ENCODE measurements at regions not wholly inside any gene's neighbourhood (a gene's known extent, or its start where the extent isn't known, plus 50 kb on each side); places are given as distances from the start of the nearest gene placed in this dataset.
"Not testable (repeated sequence)": the region's sequence is repeated elsewhere in the genome, so short reads cannot be mapped to it uniquely, and the experiment has no call there.

GRCh38 chr6:167403427-167403826, 78.5 kb downstream of the TTLL2 start:
- no peaks in the 10 kb centered on the region for H3K9me3 Mint-ChIP-seq
- H3K27ac Mint-ChIP-seq = no peak overlapping the region
- ATAC-seq (replicated peaks) = no peak
- no peak for DNase-seq
- no peaks in the 10 kb centered on the region for H3K36me3 Mint-ChIP-seq
- no peaks in the 10 kb centered on the region for H3K4me1 Mint-ChIP-seq
- H3K27me3 Mint-ChIP-seq = peaks cover 19 to 30% of the 10 kb centered on the region in 2 donors
- H3K4me3 Mint-ChIP-seq = no peak overlapping the region

GRCh38 chr6:167404385-167405049, 79.6 kb downstream of the TTLL2 start:
- Mint-ChIP-seq H3K9me3 (no peaks in the 10 kb centered on the region), H3K4me1 (no peaks in the 10 kb centered on the region), H3K27ac (no peak overlapping the region), H3K27me3 (peaks cover 19 to 31% of the 10 kb centered on the region in 2 donors), H3K36me3 (no peaks in the 10 kb centered on the region), H3K4me3 (no peak overlapping the region)
- ATAC-seq (replicated peaks) = no peak
- DNase-seq = no peak

- ATAC-seq (replicated peaks) = no peak
- no peaks in the 10 kb centered on the region for H3K9me3 Mint-ChIP-seq
- H3K27ac Mint-ChIP-seq = no peak overlapping the region
- peaks cover 19 to 28% of the 10 kb centered on the region in 2 donors for H3K27me3 Mint-ChIP-seq
- no peak for DNase-seq
- no peak overlapping the region for H3K4me3 Mint-ChIP-seq
- no peaks in the 10 kb centered on the region for H3K36me3 Mint-ChIP-seq
- H3K4me1 Mint-ChIP-seq = no peaks in the 10 kb centered on the region
These were observed 81.1 kb downstream of the TTLL2 start for GRCh38 chr6:167405778-167406532.

DNA sequence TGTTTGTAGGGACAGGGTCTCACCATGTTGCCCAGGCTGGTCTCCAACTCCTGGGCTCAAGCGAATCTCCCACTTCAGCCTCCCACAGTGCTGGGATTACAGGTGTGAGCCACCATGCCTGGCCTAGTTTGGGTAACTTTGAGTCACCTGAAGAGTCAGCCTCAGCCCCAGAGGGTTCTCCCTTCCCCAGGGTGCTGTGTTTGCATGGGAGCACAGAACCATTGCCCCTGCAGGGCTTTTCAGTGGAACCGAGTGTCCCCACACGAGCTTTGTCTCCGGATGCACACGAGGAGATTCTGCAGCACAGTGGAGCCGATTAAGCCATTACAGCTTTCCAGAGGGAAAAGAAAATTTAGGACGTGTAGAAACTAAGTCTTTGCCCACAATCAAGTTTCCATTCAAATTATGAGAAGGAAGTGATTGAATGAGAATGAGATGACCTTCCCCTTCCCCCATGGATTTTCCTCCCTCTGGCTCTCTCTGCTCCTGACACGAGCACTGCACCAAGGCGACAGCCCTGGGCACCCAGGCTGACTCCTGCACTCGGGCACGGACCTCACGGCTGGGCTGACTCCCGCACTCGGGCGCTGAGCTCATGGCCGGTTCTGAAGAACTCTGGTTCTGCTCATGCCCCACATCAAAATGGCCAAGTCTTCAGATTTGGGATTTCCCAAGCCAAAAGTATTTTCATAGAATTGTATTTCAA, 81.8 kb downstream of the TTLL2 start:
- H3K9me3 Mint-ChIP-seq; H3K4me3 Mint-ChIP-seq; DNase-seq; H3K36me3 Mint-ChIP-seq; ATAC-seq (replicated peaks); H3K27ac Mint-ChIP-seq; H3K4me1 Mint-ChIP-seq: not testable (repeated sequence)
- peaks cover 19 to 28% of the 10 kb centered on the region in 2 donors for H3K27me3 Mint-ChIP-seq

DNA sequence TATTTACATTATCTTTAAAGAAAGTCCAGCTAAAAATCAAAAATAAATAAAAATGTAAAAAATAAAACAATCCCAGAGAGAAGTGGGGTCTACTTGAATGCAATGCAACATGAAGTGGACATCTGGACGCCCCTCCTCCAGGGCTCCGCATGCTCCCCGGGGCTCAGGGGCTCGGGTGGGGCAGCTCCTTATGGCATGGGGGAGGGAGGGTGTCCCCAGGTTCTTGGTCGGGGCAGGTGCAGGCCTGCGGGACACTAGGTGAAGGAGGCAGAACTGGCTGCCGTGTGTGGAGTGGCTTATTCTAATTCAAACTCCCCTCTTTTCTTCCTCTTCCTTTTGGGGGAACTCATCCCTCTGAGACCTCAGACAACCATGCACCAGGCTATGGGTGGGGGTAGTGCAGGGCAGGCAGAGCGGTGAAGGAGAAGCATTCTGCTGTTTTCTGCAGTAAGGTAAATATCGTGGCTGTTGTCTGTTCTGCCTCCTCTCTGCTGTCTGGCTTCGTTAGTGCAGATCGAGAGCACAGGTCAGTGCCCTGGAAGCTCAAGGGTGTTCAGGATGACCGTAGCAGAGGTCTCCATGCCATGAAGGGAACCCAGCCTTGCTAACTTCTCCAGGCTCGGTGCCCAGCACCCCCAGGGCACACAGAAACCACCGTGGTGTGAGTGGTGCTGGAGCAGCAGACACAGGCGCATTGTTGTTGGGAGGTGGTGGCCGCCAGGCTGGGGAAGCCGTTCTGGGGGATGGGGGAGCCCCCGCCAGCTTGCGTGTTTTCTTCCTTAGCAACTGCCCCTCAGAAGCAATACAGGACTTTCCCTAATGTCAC, 82.6 kb downstream of the TTLL2 start:
- Mint-ChIP-seq H3K4me1 (no peaks in the 10 kb centered on the region), H3K27ac (no peak overlapping the region), H3K9me3 (no peaks in the 10 kb centered on the region), H3K4me3 (no peak overlapping the region), H3K27me3 (peaks cover 14 to 28% of the 10 kb centered on the region in 2 donors), H3K36me3 (no peaks in the 10 kb centered on the region)
- DNase-seq (no peak), ATAC-seq (replicated peaks) (no peak)

GRCh38 chr6:167408235-167408869, 83.5 kb downstream of the TTLL2 start:
- Mint-ChIP-seq H3K27ac (no peak overlapping the region), H3K4me3 (no peak overlapping the region), H3K36me3 (no peaks in the 10 kb centered on the region), H3K27me3 (peaks cover 14 to 28% of the 10 kb centered on the region in 2 donors), H3K4me1 (no peaks in the 10 kb centered on the region), H3K9me3 (no peaks in the 10 kb centered on the region)
- DNase-seq (no peak), ATAC-seq (replicated peaks) (no peak)

- Mint-ChIP-seq H3K27ac (no peak overlapping the region), H3K4me1 (no peaks in the 10 kb centered on the region), H3K4me3 (no peak overlapping the region), H3K27me3 (peaks cover 14 to 28% of the 10 kb centered on the region in 2 donors), H3K36me3 (no peaks in the 10 kb centered on the region), H3K9me3 (no peaks in the 10 kb centered on the region)
- no peak for ATAC-seq (replicated peaks)
- DNase-seq = no peak
These were observed 84.2 kb downstream of the TTLL2 start for GRCh38 chr6:167409079-167409478.

- ATAC-seq (replicated peaks) = peak in 1 of 2 donors; percentile 7
- no peak for DNase-seq
- peaks cover 14 to 28% of the 10 kb centered on the region in 2 donors for H3K27me3 Mint-ChIP-seq
- H3K4me1 Mint-ChIP-seq = no peaks in the 10 kb centered on the region
- no peak overlapping the region for H3K4me3 Mint-ChIP-seq
- no peaks in the 10 kb centered on the region for H3K36me3 Mint-ChIP-seq
- H3K9me3 Mint-ChIP-seq = no peaks in the 10 kb centered on the region
- no peak overlapping the region for H3K27ac Mint-ChIP-seq
These were observed 84.8 kb downstream of the TTLL2 start for GRCh38 chr6:167409694-167410093.

- no peak overlapping the region for H3K27ac Mint-ChIP-seq
- peaks cover 7 to 20% of the 10 kb centered on the region in 2 donors for H3K27me3 Mint-ChIP-seq
- no peak for DNase-seq
- no peaks in the 10 kb centered on the region for H3K4me1 Mint-ChIP-seq
- no peaks in the 10 kb centered on the region for H3K9me3 Mint-ChIP-seq
- no peak overlapping the region for H3K4me3 Mint-ChIP-seq
- H3K36me3 Mint-ChIP-seq = no peaks in the 10 kb centered on the region
- no peak for ATAC-seq (replicated peaks)
These were observed 85.6 kb downstream of the TTLL2 start for GRCh38 chr6:167410462-167410861.

- no peak for ATAC-seq (replicated peaks)
- Mint-ChIP-seq H3K36me3 (no peaks in the 10 kb centered on the region), H3K27ac (no peak overlapping the region), H3K9me3 (no peaks in the 10 kb centered on the region), H3K27me3 (peaks cover 8 to 20% of the 10 kb centered on the region in 2 donors), H3K4me1 (no peaks in the 10 kb centered on the region), H3K4me3 (no peak overlapping the region)
- DNase-seq = no peak
These were observed 87.6 kb downstream of the TTLL2 start for GRCh38 chr6:167412506-167412905.

GRCh38 chr6:167415441-167415961, 90.6 kb downstream of the TTLL2 start:
- DNase-seq (no peak), ATAC-seq (replicated peaks) (no peak)
- no peak overlapping the region for H3K4me3 Mint-ChIP-seq
- H3K36me3 Mint-ChIP-seq = no peaks in the 10 kb centered on the region
- peaks cover 11 to 22% of the 10 kb centered on the region in 2 donors for H3K27me3 Mint-ChIP-seq
- no peaks in the 10 kb centered on the region for H3K9me3 Mint-ChIP-seq
- H3K4me1 Mint-ChIP-seq = no peaks in the 10 kb centered on the region
- no peak overlapping the region for H3K27ac Mint-ChIP-seq

DNA sequence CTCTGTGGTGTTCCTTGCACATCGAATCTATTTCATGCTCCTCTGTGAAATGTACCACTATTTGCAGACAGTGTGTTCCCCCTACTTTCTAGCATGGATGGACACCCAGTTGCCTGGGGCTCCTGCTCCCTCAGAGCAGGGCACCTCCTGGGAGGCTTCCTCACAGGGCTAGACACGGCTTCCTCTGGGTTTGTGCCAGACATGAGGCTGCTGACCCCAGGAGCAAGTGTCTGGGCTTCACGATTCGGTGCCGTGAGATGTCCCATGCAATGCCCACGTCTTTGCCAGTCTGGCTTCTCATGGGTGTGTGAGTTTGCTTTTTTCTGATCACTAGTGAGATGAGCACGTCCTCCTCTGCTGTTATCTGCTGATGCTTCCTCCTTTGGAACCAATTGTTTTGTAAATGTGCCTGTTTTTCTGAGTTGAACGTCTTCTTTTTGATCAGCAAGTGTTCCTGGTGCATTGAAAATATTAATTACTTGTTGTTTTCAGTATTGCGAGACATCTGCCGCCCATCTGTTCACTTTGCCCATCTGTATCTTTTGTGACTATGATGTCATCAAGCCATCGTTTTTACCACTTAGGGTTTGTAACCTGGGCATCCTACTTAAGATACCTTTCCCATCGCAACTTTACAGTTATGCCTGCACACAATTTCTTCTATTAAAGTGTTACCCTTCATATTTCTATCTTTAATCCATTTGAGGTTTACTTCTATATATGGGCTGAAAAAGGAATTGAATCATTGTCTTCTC, 92.0 kb downstream of the TTLL2 start:
- no peak overlapping the region for H3K27ac Mint-ChIP-seq
- H3K4me1 Mint-ChIP-seq = no peaks in the 10 kb centered on the region
- H3K36me3 Mint-ChIP-seq = no peaks in the 10 kb centered on the region
- ATAC-seq (replicated peaks) (no peak), DNase-seq (no peak)
- no peaks in the 10 kb centered on the region for H3K9me3 Mint-ChIP-seq
- peaks cover 11 to 22% of the 10 kb centered on the region in 2 donors for H3K27me3 Mint-ChIP-seq
- no peak overlapping the region for H3K4me3 Mint-ChIP-seq

GRCh38 chr6:167420177-167420576, 95.3 kb downstream of the TTLL2 start:
- Mint-ChIP-seq H3K27ac (no peak overlapping the region), H3K36me3 (no peaks in the 10 kb centered on the region), H3K27me3 (peaks cover 11 to 22% of the 10 kb centered on the region in 2 donors), H3K4me3 (no peak overlapping the region), H3K9me3 (no peaks in the 10 kb centered on the region), H3K4me1 (no peaks in the 10 kb centered on the region)
- ATAC-seq (replicated peaks) (no peak), DNase-seq (no peak)
